ENCODE measurements at regions not wholly inside any gene's neighbourhood (a gene's known extent, or its start where the extent isn't known, plus 50 kb on each side); places are given as distances from the start of the nearest gene placed in this dataset.

- no peaks in the 10 kb centered on the region for H4K20me1 ChIP-seq (ENCODE audit: low read depth)
- H3K9ac ChIP-seq, result no peak overlapping the region
- H3K27me3 ChIP-seq, result no peaks in the 10 kb centered on the region
- no peaks in the 10 kb centered on the region for H3K4me1 ChIP-seq
- H3K4me2 ChIP-seq, result no peak overlapping the region
- no peaks in the 10 kb centered on the region for H3K36me3 Mint-ChIP-seq
- no peaks in the 10 kb centered on the region for H3K9me3 ChIP-seq (ENCODE audit: low read depth)
- H2AFZ ChIP-seq (replicated peaks), result no peak overlapping the region
- H3K27me3 Mint-ChIP-seq (ENCODE audit: insufficient read depth, low read depth), result peaks cover 2% of the 10 kb centered on the region
- no peak overlapping the region for H3K4me3 Mint-ChIP-seq
- no peak overlapping the region for H3K27ac Mint-ChIP-seq
- peaks cover 18% of the 10 kb centered on the region for H3K4me1 Mint-ChIP-seq
- H3K27ac ChIP-seq, result no peak overlapping the region
- H3K36me3 ChIP-seq, result no peaks in the 10 kb centered on the region
- no peaks in the 10 kb centered on the region for H3K9me3 Mint-ChIP-seq
- no peaks in the 10 kb centered on the region for H3F3A ChIP-seq (ENCODE audit: low read depth)
- TF ChIP-seq CTCF (IDR thresholded peaks at IDR 0.05) (no peak), EZH2 (IDR thresholded peaks at IDR 0.05) (no peak)
- DNase-seq (ENCODE audit: low spot score), result no peak
- no peak overlapping the region for H3K4me3 ChIP-seq
- no peaks in the 10 kb centered on the region for H3K79me2 ChIP-seq (ENCODE audit: low read depth)
Measured at GRCh38 chr7:19421861-19422260, 276.6 kb upstream of the FERD3L start.

GRCh38 chr7:19417231-19417630, 272.0 kb upstream of the FERD3L start:
- Histone ChIP-seq H3K27me3 (no peaks in the 10 kb centered on the region), H3K4me2 (no peak overlapping the region), H3K4me1 (no peaks in the 10 kb centered on the region), H3K9ac (no peak overlapping the region), H3K4me3 (no peak overlapping the region), H3K36me3 (no peaks in the 10 kb centered on the region), H3K79me2 (ENCODE audit: low read depth) (no peaks in the 10 kb centered on the region), H3K9me3 (ENCODE audit: low read depth) (no peaks in the 10 kb centered on the region), H3K27ac (no peak overlapping the region), H3F3A (ENCODE audit: low read depth) (no peaks in the 10 kb centered on the region), H2AFZ (replicated peaks) (no peak overlapping the region), H4K20me1 (ENCODE audit: low read depth) (no peaks in the 10 kb centered on the region)
- no peaks in the 10 kb centered on the region for H3K36me3 Mint-ChIP-seq
- no peaks in the 10 kb centered on the region for H3K27me3 Mint-ChIP-seq (ENCODE audit: insufficient read depth, low read depth)
- H3K27ac Mint-ChIP-seq, result no peak overlapping the region
- no peak overlapping the region for H3K4me3 Mint-ChIP-seq
- peaks cover 18% of the 10 kb centered on the region for H3K4me1 Mint-ChIP-seq
- H3K9me3 Mint-ChIP-seq, result no peaks in the 10 kb centered on the region
- no peak for DNase-seq (ENCODE audit: low spot score)
- TF ChIP-seq CTCF (IDR thresholded peaks at IDR 0.05), result no peak
- TF ChIP-seq EZH2phosphoT487 (IDR thresholded peaks at IDR 0.05), result no peak
- TF ChIP-seq EZH2 (IDR thresholded peaks at IDR 0.05), result no peak

- no peak for DNase-seq (ENCODE audit: low spot score)
- H3F3A ChIP-seq (ENCODE audit: low read depth), result no peaks in the 10 kb centered on the region
- TF ChIP-seq CTCF (IDR thresholded peaks at IDR 0.05) (no peak), EZH2phosphoT487 (IDR thresholded peaks at IDR 0.05) (no peak), EZH2 (IDR thresholded peaks at IDR 0.05) (no peak)
- no peaks in the 10 kb centered on the region for H3K27me3 Mint-ChIP-seq (ENCODE audit: insufficient read depth, low read depth)
- no peaks in the 10 kb centered on the region for H3K36me3 ChIP-seq
- no peak overlapping the region for H3K27ac Mint-ChIP-seq
- H4K20me1 ChIP-seq (ENCODE audit: low read depth), result no peaks in the 10 kb centered on the region
- no peak overlapping the region for H3K4me3 Mint-ChIP-seq
- H3K9ac ChIP-seq, result no peak overlapping the region
- no peaks in the 10 kb centered on the region for H3K79me2 ChIP-seq (ENCODE audit: low read depth)
- H3K9me3 ChIP-seq (ENCODE audit: low read depth), result no peaks in the 10 kb centered on the region
- H3K4me1 ChIP-seq, result no peaks in the 10 kb centered on the region
- no peaks in the 10 kb centered on the region for H3K36me3 Mint-ChIP-seq
- peaks cover 10% of the 10 kb centered on the region for H3K4me1 Mint-ChIP-seq
- no peak overlapping the region for H3K27ac ChIP-seq
- no peaks in the 10 kb centered on the region for H3K9me3 Mint-ChIP-seq
- no peak overlapping the region for H3K4me3 ChIP-seq
- no peak overlapping the region for H3K4me2 ChIP-seq
- no peaks in the 10 kb centered on the region for H3K27me3 ChIP-seq
- H2AFZ ChIP-seq (replicated peaks), result no peak overlapping the region
Measured at GRCh38 chr7:19415123-19415522, 269.9 kb upstream of the FERD3L start.
